DND-41 (cell line): ENCODE measurements at regions not wholly inside any gene's neighbourhood (a gene's known extent, or its start where the extent isn't known, plus 50 kb on each side); places are given as distances from the start of the nearest gene placed in this dataset.

Source experiments
- EZH2 ChIP-seq: IDR thresholded peaks from 3 replicates; pipeline ENCODE4 v1.6.1; 2012; ENCODE audit warnings: borderline replicate concordance, low read depth, mild to moderate bottlenecking, moderate library complexity, low read length, inconsistent platforms; ENCODE audit not compliant: severe bottlenecking
- TF ChIP-seq, protein P1 (sequence below): IDR thresholded peaks from 2 replicates; pipeline ENCODE4 v1.5.1; 2012; ENCODE audit warnings: borderline replicate concordance, low read length, moderate library complexity, mild to moderate bottlenecking; ENCODE audit not compliant: poor library complexity, severe bottlenecking; ENCODE audit errors: extremely low read depth

DNA sequence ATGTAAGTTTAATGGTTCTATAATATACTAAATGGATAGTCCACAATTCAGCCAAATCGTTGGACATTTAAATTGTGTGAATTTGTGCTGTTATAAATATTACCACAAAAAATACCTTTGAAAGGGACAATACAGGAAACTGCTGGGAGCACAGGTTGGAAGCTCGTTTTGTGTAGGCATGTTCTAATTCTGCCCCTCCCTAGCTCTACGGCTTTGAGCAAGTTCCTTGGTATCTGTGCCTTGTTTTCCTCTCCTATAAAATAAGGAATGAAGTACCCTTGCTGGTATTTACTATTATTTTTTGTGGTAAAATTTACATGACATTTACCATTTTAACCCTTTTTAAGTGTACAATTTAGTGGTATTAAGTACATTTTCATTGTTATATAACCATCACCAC is 102.6 kb upstream of the SLC7A1 start:
- no peak for TF ChIP-seq EZH2
- TF ChIP-seq, protein P1, sequence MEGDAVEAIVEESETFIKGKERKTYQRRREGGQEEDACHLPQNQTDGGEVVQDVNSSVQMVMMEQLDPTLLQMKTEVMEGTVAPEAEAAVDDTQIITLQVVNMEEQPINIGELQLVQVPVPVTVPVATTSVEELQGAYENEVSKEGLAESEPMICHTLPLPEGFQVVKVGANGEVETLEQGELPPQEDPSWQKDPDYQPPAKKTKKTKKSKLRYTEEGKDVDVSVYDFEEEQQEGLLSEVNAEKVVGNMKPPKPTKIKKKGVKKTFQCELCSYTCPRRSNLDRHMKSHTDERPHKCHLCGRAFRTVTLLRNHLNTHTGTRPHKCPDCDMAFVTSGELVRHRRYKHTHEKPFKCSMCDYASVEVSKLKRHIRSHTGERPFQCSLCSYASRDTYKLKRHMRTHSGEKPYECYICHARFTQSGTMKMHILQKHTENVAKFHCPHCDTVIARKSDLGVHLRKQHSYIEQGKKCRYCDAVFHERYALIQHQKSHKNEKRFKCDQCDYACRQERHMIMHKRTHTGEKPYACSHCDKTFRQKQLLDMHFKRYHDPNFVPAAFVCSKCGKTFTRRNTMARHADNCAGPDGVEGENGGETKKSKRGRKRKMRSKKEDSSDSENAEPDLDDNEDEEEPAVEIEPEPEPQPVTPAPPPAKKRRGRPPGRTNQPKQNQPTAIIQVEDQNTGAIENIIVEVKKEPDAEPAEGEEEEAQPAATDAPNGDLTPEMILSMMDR, result no peak
